Astrocyte of the spinal cord (primary cell): ENCODE measurements at regions not wholly inside any gene's neighbourhood (a gene's known extent, or its start where the extent isn't known, plus 50 kb on each side); places are given as distances from the start of the nearest gene placed in this dataset.
"Not testable (repeated sequence)": the region's sequence is repeated elsewhere in the genome, so short reads cannot be mapped to it uniquely, and the experiment has no call there.

Experiments
- DNase-seq: peaks from one replicate; pipeline ENCODE4 v3.0.0; 2011; ENCODE audit warnings: low read depth, low spot score
- H3K4me3 ChIP-seq: 2 replicates; pipeline ENCODE4 v1.5.1; 2011; ENCODE audit warnings: low read depth, mild to moderate bottlenecking, low read length, moderate library complexity
- in situ Hi-C: cut with HindIII; loops from 2 replicates; pipeline ENCODE4 v1.10.0; 2017; ENCODE audit warnings: low sequenced_read_pairs
- TF ChIP-seq, protein P1 (sequence below): IDR thresholded peaks from 2 replicates; pipeline ENCODE4 v1.5.1; 2012; ENCODE audit warnings: low read depth, mild to moderate bottlenecking, low read length, inconsistent platforms

- TF ChIP-seq, protein P1, sequence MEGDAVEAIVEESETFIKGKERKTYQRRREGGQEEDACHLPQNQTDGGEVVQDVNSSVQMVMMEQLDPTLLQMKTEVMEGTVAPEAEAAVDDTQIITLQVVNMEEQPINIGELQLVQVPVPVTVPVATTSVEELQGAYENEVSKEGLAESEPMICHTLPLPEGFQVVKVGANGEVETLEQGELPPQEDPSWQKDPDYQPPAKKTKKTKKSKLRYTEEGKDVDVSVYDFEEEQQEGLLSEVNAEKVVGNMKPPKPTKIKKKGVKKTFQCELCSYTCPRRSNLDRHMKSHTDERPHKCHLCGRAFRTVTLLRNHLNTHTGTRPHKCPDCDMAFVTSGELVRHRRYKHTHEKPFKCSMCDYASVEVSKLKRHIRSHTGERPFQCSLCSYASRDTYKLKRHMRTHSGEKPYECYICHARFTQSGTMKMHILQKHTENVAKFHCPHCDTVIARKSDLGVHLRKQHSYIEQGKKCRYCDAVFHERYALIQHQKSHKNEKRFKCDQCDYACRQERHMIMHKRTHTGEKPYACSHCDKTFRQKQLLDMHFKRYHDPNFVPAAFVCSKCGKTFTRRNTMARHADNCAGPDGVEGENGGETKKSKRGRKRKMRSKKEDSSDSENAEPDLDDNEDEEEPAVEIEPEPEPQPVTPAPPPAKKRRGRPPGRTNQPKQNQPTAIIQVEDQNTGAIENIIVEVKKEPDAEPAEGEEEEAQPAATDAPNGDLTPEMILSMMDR = no peak
- in situ Hi-C loops = no loop called here
These were observed 136.5 kb downstream of the COX18 start for GRCh38 chr4:72933029-72933428.

DNA sequence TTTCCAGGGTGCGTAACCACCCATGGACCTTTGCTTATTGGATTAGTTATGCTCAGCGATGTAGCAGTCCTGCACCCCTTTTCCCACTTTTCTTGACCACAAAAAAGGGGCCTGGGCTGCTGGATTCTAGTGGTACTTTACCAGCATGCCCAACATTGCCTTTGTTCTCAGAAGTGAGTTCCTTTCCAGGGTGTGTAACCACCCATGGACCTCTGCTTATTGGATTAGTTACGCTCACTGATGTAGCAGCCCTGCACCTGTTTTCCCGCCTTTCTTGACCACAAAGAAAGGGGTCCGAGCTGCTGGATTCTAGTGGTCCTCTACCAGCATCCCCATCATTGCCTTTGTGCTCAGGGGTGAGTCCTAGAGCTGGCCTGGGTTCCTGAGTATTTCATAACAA is 138.2 kb downstream of the COX18 start:
- in situ Hi-C loops = no loop called here
- TF ChIP-seq, protein P1 = no peak
- no peak for DNase-seq

More at GRCh38 chr4:72933029-72933428, 136.5 kb downstream of the COX18 start:
- no peak for DNase-seq
- H3K4me3 ChIP-seq = no peak overlapping the region

DNA sequence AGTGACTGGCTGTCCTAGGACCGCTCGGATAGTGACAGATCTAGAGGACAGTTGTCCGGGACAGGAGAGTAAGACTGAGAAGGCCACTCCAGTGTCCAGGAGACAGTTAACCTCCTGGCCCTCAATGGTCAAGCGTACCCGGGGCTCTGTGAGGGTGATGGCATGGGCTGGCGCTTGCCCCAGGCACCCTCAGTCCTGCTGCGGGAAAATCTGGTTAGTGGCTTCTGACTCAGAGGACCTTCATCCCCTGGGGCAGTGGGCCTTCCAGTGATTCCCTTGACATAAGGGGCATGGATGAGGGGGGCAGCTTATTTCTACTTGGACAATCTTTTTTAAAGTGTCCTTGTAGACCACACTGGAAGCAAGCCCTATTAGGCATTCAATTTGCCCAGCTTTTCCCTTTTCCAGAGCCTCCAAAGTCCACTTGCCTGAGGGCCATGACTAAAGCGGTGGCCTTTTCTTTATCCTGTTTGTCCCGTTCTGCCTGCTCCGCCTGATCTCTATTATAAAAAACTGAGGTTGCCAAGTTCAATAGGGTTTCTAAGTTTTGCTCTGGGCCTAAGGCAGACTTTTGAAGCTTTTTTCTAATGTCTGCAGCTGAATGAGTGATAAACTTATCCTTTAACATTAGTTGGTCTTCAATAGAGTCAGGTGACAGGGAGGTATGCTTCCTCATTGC is 139.8 kb downstream of the COX18 start:
- H3K4me3 ChIP-seq, DNase-seq, in situ Hi-C loops: not testable (repeated sequence)

More for the DNA sequence above, 138.2 kb downstream of the COX18 start:
- no peak overlapping the region for H3K4me3 ChIP-seq

DNA sequence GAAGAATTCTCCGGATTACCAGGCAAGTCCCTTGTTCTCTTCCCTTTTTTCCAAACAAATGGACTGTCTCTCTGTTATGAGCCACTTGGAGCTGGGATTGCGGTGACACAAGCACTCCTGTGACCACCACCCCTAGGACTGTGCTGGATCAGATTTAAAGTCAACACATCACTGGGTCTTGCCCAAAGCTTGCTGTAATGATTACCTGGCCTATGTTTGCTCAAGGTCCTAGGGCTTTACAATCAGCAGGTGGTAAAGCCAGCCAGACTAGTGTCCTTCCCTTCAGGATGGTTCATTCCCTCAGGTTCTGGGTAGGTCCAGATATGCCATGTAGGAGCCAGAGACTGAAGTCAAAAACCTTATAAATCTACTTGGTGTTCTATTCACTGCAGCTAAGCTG is 144.7 kb downstream of the COX18 start:
- no peak for DNase-seq
- TF ChIP-seq, protein P1 = no peak
- in situ Hi-C loops = no loop called here
- no peak overlapping the region for H3K4me3 ChIP-seq

- TF ChIP-seq, protein P1 = no peak
- no peak for DNase-seq
- H3K4me3 ChIP-seq = no peak overlapping the region
- in situ Hi-C loops = no loop called here
These were observed 149.6 kb downstream of the COX18 start for GRCh38 chr4:72919937-72920336.

GRCh38 chr4:72919464-72919863 is 150.1 kb downstream of the COX18 start:
- in situ Hi-C loops = no loop called here
- DNase-seq = no peak
- TF ChIP-seq, protein P1 = no peak
- H3K4me3 ChIP-seq = no peak overlapping the region

- no peak overlapping the region for H3K4me3 ChIP-seq
- in situ Hi-C loops = no loop called here
- DNase-seq = no peak
- TF ChIP-seq, protein P1 = no peak
These were observed 151.2 kb downstream of the COX18 start for GRCh38 chr4:72918362-72918761.
